Pons (tissue), 1 donor: ENCODE measurements at regions not wholly inside any gene's neighbourhood (a gene's known extent, or its start where the extent isn't known, plus 50 kb on each side); places are given as distances from the start of the nearest gene placed in this dataset.

Source experiments
- DNase-seq: peaks from one replicate; pipeline ENCODE4 v3.0.0-alpha.2; 2016; ENCODE audit warnings: low spot score

DNA sequence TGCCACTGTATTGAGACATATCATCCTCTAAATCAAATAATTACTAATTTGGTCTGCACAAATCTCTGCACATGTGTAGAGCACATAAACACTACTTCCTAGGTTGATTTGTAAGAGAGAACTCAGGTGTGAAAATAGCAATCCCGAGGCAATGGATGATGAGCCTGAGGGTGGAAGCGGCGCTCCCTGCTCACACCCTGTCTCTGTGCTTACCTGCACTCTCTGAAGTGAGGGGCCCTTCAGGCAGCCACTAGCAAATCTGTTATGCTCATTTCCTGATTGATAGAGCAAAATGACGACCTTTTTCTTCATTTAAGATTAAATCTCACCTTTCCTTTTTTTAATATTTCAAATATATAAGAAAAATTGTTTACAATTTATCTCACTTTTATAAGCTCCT lies 1995.7 kb upstream of the AGA start:
- no peak for DNase-seq

- DNase-seq, result no peak
Observed at GRCh38 chr4:179441596-179441995, 1999.4 kb upstream of the AGA start.

GRCh38 chr4:179447308-179447707 lies 2005.1 kb upstream of the AGA start:
- DNase-seq, result peak; percentile 34

- no peak for DNase-seq
Observed at GRCh38 chr4:179465131-179465797, 2023.0 kb upstream of the AGA start.

GRCh38 chr4:179467878-179468277 lies 2025.6 kb upstream of the AGA start:
- DNase-seq, result no peak

GRCh38 chr4:179472164-179472563 lies 2029.9 kb upstream of the AGA start:
- DNase-seq, result no peak

- no peak for DNase-seq
Observed at GRCh38 chr4:179478608-179479007, 2036.4 kb upstream of the AGA start.

DNA sequence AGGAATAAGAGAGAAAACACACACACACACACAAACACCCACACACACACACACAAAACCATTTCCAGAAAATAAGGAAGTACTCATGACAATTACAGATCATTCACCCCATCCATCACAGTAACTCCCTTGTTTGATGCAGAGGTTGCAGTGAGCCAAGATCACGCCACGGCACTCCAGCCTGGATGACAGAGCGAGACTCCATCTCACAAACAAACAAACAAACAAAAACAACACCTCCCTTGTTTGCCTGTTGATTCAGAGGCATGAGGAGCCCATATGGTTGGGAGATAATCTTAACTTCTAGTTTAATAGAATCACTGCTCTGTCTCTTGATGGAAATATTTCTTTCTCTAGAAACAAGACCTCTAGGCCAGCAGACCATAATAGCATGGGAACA lies 2043.5 kb upstream of the AGA start:
- peak; percentile 19 for DNase-seq

DNA sequence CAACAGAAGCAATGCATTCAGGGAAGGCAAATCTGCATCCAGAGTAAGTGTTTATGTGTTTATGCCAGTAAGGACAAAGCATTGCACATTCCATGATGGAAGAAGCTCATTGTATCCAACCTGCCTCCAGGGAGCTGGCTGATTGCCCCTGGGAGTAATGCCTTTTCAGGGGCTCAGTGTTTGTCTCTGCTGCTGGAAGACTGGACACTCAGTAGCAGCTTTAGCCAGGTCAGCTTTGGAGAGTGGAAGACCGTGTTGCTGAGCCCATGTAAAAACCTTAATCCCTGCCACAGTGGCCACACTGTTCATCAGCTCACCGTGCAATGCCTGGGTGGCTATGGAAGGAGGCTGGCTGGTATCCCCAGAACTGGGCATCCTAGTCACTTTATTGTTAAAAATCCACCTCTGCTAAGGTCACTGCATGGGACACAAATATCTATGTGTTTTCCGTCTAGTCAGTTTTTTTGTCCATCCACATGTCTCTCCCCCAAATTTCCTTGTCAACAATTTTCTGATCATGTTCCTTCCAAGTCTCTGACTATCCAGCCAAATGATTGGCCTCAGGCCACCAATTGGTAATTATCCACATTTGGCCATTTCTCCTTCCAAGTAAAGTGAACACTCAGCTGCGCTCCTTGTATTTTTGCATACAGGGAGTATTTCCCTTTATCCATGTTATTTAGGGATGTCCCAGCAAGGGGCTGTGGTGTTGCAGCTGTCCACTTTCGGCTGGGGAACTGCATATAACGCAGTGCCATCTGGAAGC lies 2044.5 kb upstream of the AGA start:
- DNase-seq, result peak; percentile 17

GRCh38 chr4:179492260-179493080 lies 2050.2 kb upstream of the AGA start:
- DNase-seq, result peak; percentile 4

DNA sequence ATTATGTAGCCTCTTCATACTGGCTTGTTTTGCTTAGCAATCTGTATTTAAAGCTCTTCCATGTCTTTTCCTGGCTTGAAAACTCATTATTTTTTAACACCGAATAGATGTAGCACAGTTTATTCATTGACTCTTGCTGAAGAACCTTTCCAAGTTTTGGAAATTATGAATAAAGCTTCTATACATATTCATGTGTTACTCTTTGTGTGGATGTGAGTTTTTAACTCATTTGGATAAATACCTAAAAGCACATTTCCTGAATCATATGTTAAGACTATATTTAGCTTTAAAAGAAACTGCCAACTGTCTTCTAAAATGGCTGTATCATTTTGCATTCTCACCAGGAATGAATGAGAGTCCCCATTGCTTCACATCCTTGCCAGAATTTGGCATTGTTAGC lies 2061.7 kb upstream of the AGA start:
- DNase-seq, result no peak

- no peak for DNase-seq
Observed at GRCh38 chr4:179509489-179509888, 2067.3 kb upstream of the AGA start.

- no peak for DNase-seq
Observed at GRCh38 chr4:179521952-179522351, 2079.7 kb upstream of the AGA start.

GRCh38 chr4:179530958-179531357 lies 2088.7 kb upstream of the AGA start:
- DNase-seq, result peak; percentile 72

- DNase-seq, result no peak
Observed at GRCh38 chr4:179536694-179537093, 2094.5 kb upstream of the AGA start.

DNA sequence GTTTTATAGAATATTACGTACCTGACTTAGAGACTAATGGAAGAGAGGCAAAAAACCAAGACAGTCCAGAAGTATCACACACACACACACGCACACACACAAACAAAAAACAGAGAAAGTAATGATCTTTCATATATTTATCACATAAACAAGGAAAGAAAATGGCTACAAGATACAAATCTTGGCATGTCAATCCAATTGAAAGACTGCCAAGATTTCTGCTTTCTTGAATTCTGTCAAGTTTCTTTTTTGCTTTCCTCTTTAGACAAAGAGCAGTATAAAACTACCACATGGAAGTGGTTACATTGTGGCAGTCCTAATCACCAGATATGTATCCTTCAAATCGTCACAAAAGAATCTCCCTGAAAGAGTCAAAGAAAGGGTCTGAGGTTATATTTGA lies 2097.4 kb upstream of the AGA start:
- DNase-seq, result no peak

DNA sequence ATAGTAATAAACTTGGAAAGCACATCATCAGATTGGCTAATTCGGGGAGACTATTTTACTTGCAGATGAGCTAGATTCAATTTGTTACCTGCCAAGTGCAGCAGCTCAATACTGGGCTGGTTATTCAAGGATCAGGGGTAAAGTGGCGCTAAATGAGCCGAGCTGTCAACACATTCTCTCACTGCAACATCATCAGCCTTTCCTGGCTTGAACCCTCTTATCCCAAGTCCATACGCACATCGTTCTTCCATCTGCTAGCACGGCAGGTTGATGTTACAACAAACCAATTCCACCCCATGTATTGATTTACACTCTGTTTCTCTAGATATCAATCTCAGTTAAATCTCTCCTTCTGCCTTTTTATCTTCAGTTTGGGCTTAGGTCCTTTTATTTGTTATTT lies 2101.5 kb upstream of the AGA start:
- DNase-seq, result no peak

- DNase-seq, result no peak
Observed at GRCh38 chr4:179544496-179544895, 2102.3 kb upstream of the AGA start.

DNA sequence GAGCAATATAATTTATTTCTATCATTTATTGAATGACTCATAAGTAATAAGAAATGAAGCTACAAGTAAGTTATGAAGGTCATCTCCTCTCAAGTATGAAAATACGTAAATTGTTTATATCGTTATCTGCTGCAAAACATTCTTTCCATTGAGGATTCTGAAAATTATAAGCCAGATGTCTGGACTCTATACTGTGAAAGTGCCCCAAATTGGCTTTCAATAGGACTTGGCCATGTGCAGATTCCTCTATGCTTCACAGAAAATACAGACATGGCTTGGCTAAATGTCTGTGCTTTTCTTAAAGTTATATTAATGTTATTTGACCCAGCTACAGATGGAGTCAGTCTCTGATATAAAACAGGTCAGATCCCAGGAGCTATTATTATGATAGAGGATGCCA lies 2109.9 kb upstream of the AGA start:
- DNase-seq, result no peak

- DNase-seq, result no peak
Observed at GRCh38 chr4:179563741-179564140, 2121.5 kb upstream of the AGA start.

DNA sequence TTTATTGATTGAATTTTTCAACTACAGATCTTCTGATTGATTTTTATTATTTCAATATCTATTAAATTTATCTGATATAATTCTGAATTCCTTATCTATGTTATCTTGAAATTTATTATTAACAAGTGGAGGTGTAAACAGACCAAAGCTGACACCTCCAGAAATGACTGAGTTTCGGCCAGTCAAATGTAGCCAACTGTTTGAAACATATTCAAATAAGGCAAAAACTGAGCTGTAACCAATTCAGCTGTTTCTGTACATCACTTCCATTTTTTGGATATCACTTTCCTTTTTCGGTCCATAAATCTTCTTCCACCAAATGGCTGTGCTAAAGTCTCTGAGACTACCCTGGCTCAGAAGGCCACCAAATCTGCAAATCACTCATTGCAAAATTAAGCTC lies 2127.3 kb upstream of the AGA start:
- no peak for DNase-seq

GRCh38 chr4:179582164-179582905 lies 2140.1 kb upstream of the AGA start:
- DNase-seq, result no peak
